ENCODE measurements at regions not wholly inside any gene's neighbourhood (a gene's known extent, or its start where the extent isn't known, plus 50 kb on each side); places are given as distances from the start of the nearest gene placed in this dataset.

DNA sequence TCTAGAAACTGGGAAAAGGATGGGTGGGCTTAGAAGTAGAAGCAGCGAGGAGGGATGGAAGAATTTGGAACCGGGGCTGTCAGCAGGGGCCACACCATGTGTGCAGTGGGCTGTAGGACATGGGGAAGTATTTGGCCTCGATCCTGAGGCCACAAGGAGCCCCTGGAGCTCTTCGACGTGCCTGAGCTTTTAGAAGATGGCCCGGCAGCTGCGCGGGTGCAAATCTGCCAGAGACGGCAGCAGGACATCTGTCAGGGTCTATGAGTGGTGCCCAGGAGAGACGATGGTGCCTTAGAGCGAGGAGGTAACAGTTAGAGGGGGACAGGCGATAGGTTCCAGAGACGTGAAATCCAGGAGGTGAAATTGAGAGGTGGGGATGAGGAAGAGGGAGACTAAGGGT lies 321.1 kb downstream of the UACA start:
- TF ChIP-seq, protein P1, sequence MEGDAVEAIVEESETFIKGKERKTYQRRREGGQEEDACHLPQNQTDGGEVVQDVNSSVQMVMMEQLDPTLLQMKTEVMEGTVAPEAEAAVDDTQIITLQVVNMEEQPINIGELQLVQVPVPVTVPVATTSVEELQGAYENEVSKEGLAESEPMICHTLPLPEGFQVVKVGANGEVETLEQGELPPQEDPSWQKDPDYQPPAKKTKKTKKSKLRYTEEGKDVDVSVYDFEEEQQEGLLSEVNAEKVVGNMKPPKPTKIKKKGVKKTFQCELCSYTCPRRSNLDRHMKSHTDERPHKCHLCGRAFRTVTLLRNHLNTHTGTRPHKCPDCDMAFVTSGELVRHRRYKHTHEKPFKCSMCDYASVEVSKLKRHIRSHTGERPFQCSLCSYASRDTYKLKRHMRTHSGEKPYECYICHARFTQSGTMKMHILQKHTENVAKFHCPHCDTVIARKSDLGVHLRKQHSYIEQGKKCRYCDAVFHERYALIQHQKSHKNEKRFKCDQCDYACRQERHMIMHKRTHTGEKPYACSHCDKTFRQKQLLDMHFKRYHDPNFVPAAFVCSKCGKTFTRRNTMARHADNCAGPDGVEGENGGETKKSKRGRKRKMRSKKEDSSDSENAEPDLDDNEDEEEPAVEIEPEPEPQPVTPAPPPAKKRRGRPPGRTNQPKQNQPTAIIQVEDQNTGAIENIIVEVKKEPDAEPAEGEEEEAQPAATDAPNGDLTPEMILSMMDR (IDR thresholded peaks at IDR 0.05) = no peak
- no peak for TF ChIP-seq POLR2A (IDR thresholded peaks at IDR 0.05)
